ENCODE measurements at regions not wholly inside any gene's neighbourhood (a gene's known extent, or its start where the extent isn't known, plus 50 kb on each side); places are given as distances from the start of the nearest gene placed in this dataset.

GRCh38 chr13:74681891-74682290 lies 547.7 kb upstream of the KLF12 start:
- DNase-seq (ENCODE audit: low read depth) = no peak
- H3K4me3 ChIP-seq (ENCODE audit: low read depth, low read length) = no peak overlapping the region
- TF ChIP-seq CTCF (IDR thresholded peaks at IDR 0.05; ENCODE audit: insufficient read depth, low read depth, low read length) = no peak

- peak; percentile 25 for DNase-seq (ENCODE audit: low read depth)
- H3K4me3 ChIP-seq (ENCODE audit: low read depth, low read length) = no peak overlapping the region
- no peak for TF ChIP-seq CTCF (IDR thresholded peaks at IDR 0.05; ENCODE audit: insufficient read depth, low read depth, low read length)
Observed at GRCh38 chr13:74678308-74678965, 544.2 kb upstream of the KLF12 start.

GRCh38 chr13:74675972-74676371 lies 541.8 kb upstream of the KLF12 start:
- no peak for TF ChIP-seq CTCF (IDR thresholded peaks at IDR 0.05; ENCODE audit: insufficient read depth, low read depth, low read length)
- no peak for DNase-seq (ENCODE audit: low read depth)
- H3K4me3 ChIP-seq (ENCODE audit: low read depth, low read length) = no peak overlapping the region

GRCh38 chr13:74675182-74675581 lies 541.0 kb upstream of the KLF12 start:
- H3K4me3 ChIP-seq (ENCODE audit: low read depth, low read length) = no peak overlapping the region
- DNase-seq (ENCODE audit: low read depth) = peak; percentile 6
- TF ChIP-seq CTCF (IDR thresholded peaks at IDR 0.05; ENCODE audit: insufficient read depth, low read depth, low read length) = no peak

- DNase-seq (ENCODE audit: low read depth) = no peak
- no peak overlapping the region for H3K4me3 ChIP-seq (ENCODE audit: low read depth, low read length)
- no peak for TF ChIP-seq CTCF (IDR thresholded peaks at IDR 0.05; ENCODE audit: insufficient read depth, low read depth, low read length)
Observed at GRCh38 chr13:74674720-74675119, 540.5 kb upstream of the KLF12 start.

GRCh38 chr13:74669149-74669548 lies 534.9 kb upstream of the KLF12 start:
- TF ChIP-seq CTCF (IDR thresholded peaks at IDR 0.05; ENCODE audit: insufficient read depth, low read depth, low read length) = no peak
- no peak overlapping the region for H3K4me3 ChIP-seq (ENCODE audit: low read depth, low read length)
- DNase-seq (ENCODE audit: low read depth) = no peak

- no peak for DNase-seq (ENCODE audit: low read depth)
- TF ChIP-seq CTCF (IDR thresholded peaks at IDR 0.05; ENCODE audit: insufficient read depth, low read depth, low read length) = no peak
- no peak overlapping the region for H3K4me3 ChIP-seq (ENCODE audit: low read depth, low read length)
Observed at GRCh38 chr13:74667656-74668203, 533.5 kb upstream of the KLF12 start.

Measured in fibroblast of villous mesenchyme (primary cell).